ENCODE measurements at regions not wholly inside any gene's neighbourhood (a gene's known extent, or its start where the extent isn't known, plus 50 kb on each side); places are given as distances from the start of the nearest gene placed in this dataset.

DNA sequence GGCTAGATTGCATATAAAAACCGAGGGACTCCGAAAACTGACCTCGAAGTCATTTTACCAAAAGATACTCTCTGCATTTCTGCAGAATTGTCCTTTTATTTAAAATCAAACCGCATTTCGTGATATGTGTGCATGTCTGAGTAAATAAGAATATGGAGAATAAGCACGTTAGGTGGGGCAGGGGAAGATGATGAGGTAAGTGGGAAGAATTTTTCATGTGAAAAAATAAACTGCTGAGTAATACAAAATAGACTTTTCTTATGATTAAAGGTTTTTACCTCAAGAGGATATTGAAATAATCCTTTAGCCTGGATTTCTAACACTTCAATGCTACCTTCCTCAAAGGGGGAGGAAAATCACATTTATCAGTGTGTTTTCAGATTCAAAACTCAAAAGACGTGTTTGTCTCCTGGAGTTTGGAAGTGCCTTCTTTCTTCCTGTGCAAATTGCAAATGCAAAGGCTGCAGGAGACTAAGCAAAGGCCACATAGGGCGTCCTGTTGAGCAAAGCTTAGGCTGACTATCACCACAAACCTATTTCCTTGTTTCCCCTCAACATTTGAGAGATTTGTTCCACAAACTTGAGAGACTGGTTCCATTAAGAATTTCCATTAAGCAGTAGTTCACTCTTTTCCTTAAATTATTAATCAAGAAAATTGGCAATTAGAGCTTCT, 813.5 kb downstream of the MCTP2 start:
- Histone ChIP-seq H3K9ac (no peak overlapping the region), H3K4me2 (no peak overlapping the region), H3K4me3 (ENCODE audit: low read depth in 2 of 2, low read length in 1 of 2) (no peak overlapping the region), H3K4me1 (ENCODE audit: control insufficient read depth in 1 of 2, insufficient read depth in 2 of 2, low read depth in 1 of 2, low read length in 1 of 2) (no peaks in the 10 kb centered on the region), H4K20me1 (ENCODE audit: insufficient read depth) (no peaks in the 10 kb centered on the region), H3K36me3 (replicated peaks in 1 of 2; ENCODE audit: control insufficient read depth in 1 of 2, insufficient read depth in 2 of 2, low read length in 1 of 2) (no peaks in the 10 kb centered on the region), H2AFZ (ENCODE audit: low read depth) (no peak overlapping the region), H3K9me3 (peaks cover 8% of the 10 kb centered on the region; the same call in 1 of the 2 replicates), H3F3A (replicated peaks; ENCODE audit: insufficient read depth) (no peaks in the 10 kb centered on the region), H3K27me3 (ENCODE audit: insufficient read depth) (no peaks in the 10 kb centered on the region), H3K79me2 (ENCODE audit: insufficient read depth) (no peaks in the 10 kb centered on the region), H3K9me2 (no peaks in the 10 kb centered on the region), H3K27ac (ENCODE audit: low read depth in 2 of 2, low read length in 1 of 2) (no peak overlapping the region)
- POLR2A ChIA-PET, result no interaction called here
- CTCF ChIA-PET, result no interaction called here
- WGBS (ENCODE audit: low lambda C conversion rate), result 5% methylated on average over 8 of the region's 8 CpGs
- no peak for DNase-seq
- TF ChIP-seq SIN3A (IDR thresholded peaks at IDR 0.05; ENCODE audit: borderline replicate concordance, low read depth, low read length), result no peak

DNA sequence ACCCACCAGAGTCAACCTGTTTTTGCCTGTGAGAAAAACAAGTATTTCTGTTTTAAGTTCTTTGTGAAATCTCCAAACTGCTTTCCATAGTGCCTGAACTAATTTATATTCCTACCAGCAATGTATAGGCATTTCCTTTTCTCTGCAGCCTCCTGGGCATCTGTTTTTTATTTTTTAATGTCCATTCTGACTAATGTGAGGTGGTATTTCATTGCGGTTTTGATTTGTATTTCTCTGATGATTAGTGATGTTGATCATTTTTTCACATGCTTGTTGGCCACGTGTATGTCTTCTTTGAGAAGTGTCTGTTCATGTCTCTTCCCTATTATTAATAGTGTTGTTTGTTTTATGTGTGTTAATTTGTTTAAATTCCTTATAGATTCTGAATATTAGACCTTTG, 820.5 kb downstream of the MCTP2 start:
- WGBS (ENCODE audit: low lambda C conversion rate), result 8% methylated on average over 2 of the region's 2 CpGs
- H3K9me2 ChIP-seq, result no peaks in the 10 kb centered on the region
- ChIA-PET CTCF (no interaction called here), POLR2A (no interaction called here)
- no peak overlapping the region for H3K27ac ChIP-seq (ENCODE audit: low read depth in 2 of 2, low read length in 1 of 2)
- H3K79me2 ChIP-seq (ENCODE audit: insufficient read depth), result no peaks in the 10 kb centered on the region
- no peaks in the 10 kb centered on the region for H3K4me1 ChIP-seq (ENCODE audit: control insufficient read depth in 1 of 2, insufficient read depth in 2 of 2, low read depth in 1 of 2, low read length in 1 of 2)
- no peak overlapping the region for H3K9ac ChIP-seq
- no peak overlapping the region for H3K4me3 ChIP-seq (ENCODE audit: low read depth in 2 of 2, low read length in 1 of 2)
- 0 out of 2 replicates have a peak, but pooled peaks cover 5% of the 10 kb centered on the region for H3K9me3 ChIP-seq
- H3K27me3 ChIP-seq (ENCODE audit: insufficient read depth), result no peaks in the 10 kb centered on the region
- no peak for DNase-seq
- no peaks in the 10 kb centered on the region for H3F3A ChIP-seq (replicated peaks; ENCODE audit: insufficient read depth)
- no peaks in the 10 kb centered on the region for H4K20me1 ChIP-seq (ENCODE audit: insufficient read depth)
- H2AFZ ChIP-seq (ENCODE audit: low read depth), result no peak overlapping the region
- H3K36me3 ChIP-seq (replicated peaks in 1 of 2; ENCODE audit: control insufficient read depth in 1 of 2, insufficient read depth in 2 of 2, low read length in 1 of 2), result no peaks in the 10 kb centered on the region
- H3K4me2 ChIP-seq, result no peak overlapping the region
- TF ChIP-seq FOSL2 (IDR thresholded peaks at IDR 0.05; ENCODE audit: borderline replicate concordance, low read depth) (no peak), TAF1 (IDR thresholded peaks at IDR 0.05; ENCODE audit: borderline replicate concordance, low read depth, low read length) (no peak), POLR2AphosphoS5 (IDR thresholded peaks at IDR 0.05; ENCODE audit: low read depth, low read length) (no peak), EZH2phosphoT487 (IDR thresholded peaks at IDR 0.05; ENCODE audit: borderline replicate concordance, low read depth) (no peak), MXI1 (IDR thresholded peaks at IDR 0.05; ENCODE audit: low read depth, low read length) (no peak)
- TF ChIP-seq, protein P1, sequence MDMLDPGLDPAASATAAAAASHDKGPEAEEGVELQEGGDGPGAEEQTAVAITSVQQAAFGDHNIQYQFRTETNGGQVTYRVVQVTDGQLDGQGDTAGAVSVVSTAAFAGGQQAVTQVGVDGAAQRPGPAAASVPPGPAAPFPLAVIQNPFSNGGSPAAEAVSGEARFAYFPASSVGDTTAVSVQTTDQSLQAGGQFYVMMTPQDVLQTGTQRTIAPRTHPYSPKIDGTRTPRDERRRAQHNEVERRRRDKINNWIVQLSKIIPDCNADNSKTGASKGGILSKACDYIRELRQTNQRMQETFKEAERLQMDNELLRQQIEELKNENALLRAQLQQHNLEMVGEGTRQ (IDR thresholded peaks at IDR 0.05; ENCODE audit: borderline replicate concordance, low read depth, low read length), result no peak
- TF ChIP-seq, protein P2, sequence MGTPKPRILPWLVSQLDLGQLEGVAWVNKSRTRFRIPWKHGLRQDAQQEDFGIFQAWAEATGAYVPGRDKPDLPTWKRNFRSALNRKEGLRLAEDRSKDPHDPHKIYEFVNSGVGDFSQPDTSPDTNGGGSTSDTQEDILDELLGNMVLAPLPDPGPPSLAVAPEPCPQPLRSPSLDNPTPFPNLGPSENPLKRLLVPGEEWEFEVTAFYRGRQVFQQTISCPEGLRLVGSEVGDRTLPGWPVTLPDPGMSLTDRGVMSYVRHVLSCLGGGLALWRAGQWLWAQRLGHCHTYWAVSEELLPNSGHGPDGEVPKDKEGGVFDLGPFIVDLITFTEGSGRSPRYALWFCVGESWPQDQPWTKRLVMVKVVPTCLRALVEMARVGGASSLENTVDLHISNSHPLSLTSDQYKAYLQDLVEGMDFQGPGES (IDR thresholded peaks at IDR 0.05; ENCODE audit: low read depth, low read length), result no peak
